Lower lobe of right lung (tissue), 2 donors: ENCODE measurements at regions not wholly inside any gene's neighbourhood (a gene's known extent, or its start where the extent isn't known, plus 50 kb on each side); places are given as distances from the start of the nearest gene placed in this dataset.
A peak's percentile ranks its signal among the peaks of the same experiment; 100 is the strongest.

Source experiments
- ATAC-seq, 2 donors: fragments of 200-7000 bp; cut with Tn5 transposase; one replicate each; pipeline ENCODE4 v1.9.1; 2020 to 2022; ENCODE audit warnings: mild to moderate bottlenecking in 2 of 2, moderate library complexity in 2 of 2
- DNase-seq: peaks from one replicate; pipeline ENCODE4 v3.0.0-alpha.2; 2020
- H3K27ac ChIP-seq: fragments of 200-600 bp; one replicate; pipeline ENCODE4 v1.8.0; 2022
- H3K27me3 ChIP-seq: fragments of 200-600 bp; one replicate; pipeline ENCODE4 v1.8.0; 2022; ENCODE audit warnings: low read depth
- H3K36me3 ChIP-seq: fragments of 200-600 bp; one replicate; pipeline ENCODE4 v1.8.0; 2022; ENCODE audit warnings: mild to moderate bottlenecking
- H3K4me1 ChIP-seq: fragments of 200-600 bp; one replicate; pipeline ENCODE4 v1.8.0; 2022
- H3K4me3 ChIP-seq: fragments of 200-600 bp; one replicate; pipeline ENCODE4 v1.8.0; 2022; ENCODE audit warnings: mild to moderate bottlenecking
- H3K9me3 ChIP-seq: fragments of 200-600 bp; one replicate; pipeline ENCODE4 v1.8.0; 2022
- intact Hi-C: fragments of 100-400 bp; cut with DNase I; formaldehyde crosslinking; loops from one replicate; pipeline ENCODE4 v1.11.0; 2022
- TF ChIP-seq, protein P1 (sequence below): fragments of 200-600 bp; IDR thresholded peaks from one replicate; pipeline ENCODE4 v1.8.0; 2022; ENCODE audit warnings: antibody characterized with exemption, mild to moderate bottlenecking
- donor health status: DM: no; HTN: yes; CAD: no; lungs with severe emphysema.

GRCh38 chr10:60576130-60577069 is 186.7 kb upstream of the ANK3 start:
- DNase-seq (no peak), ATAC-seq (no peak)
- no peaks in the 10 kb centered on the region for H3K36me3 ChIP-seq
- H3K27me3 ChIP-seq: no peaks in the 10 kb centered on the region
- H3K27ac ChIP-seq: no peak overlapping the region
- no peaks in the 10 kb centered on the region for H3K4me1 ChIP-seq
- no peak overlapping the region for H3K4me3 ChIP-seq
- no peaks in the 10 kb centered on the region for H3K9me3 ChIP-seq
- intact Hi-C loops: no loop called here
- TF ChIP-seq, protein P1, sequence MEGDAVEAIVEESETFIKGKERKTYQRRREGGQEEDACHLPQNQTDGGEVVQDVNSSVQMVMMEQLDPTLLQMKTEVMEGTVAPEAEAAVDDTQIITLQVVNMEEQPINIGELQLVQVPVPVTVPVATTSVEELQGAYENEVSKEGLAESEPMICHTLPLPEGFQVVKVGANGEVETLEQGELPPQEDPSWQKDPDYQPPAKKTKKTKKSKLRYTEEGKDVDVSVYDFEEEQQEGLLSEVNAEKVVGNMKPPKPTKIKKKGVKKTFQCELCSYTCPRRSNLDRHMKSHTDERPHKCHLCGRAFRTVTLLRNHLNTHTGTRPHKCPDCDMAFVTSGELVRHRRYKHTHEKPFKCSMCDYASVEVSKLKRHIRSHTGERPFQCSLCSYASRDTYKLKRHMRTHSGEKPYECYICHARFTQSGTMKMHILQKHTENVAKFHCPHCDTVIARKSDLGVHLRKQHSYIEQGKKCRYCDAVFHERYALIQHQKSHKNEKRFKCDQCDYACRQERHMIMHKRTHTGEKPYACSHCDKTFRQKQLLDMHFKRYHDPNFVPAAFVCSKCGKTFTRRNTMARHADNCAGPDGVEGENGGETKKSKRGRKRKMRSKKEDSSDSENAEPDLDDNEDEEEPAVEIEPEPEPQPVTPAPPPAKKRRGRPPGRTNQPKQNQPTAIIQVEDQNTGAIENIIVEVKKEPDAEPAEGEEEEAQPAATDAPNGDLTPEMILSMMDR: no peak

DNA sequence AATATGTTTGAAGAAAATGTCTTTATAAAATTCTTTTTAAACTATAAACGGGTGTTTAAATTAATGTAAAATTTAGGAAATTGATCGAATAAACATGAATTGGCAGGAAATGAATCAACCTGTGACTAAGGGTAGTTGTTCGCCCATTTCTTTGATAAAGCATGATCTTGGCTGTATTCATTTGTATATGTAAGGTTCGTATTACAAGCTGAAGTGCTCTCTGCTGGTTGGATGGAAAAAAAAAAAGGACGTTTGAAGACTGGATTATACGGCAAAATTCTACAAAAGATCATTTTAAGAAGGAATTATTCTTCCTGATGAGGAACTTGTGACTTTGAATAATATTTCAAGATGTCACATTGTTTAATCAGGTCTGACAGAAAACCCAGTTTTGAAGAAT is 185.4 kb upstream of the ANK3 start:
- no peak for DNase-seq
- intact Hi-C loops: no loop called here
- Histone ChIP-seq H3K4me3 (no peak overlapping the region), H3K9me3 (no peaks in the 10 kb centered on the region), H3K36me3 (no peaks in the 10 kb centered on the region), H3K27me3 (no peaks in the 10 kb centered on the region), H3K4me1 (no peaks in the 10 kb centered on the region), H3K27ac (no peak overlapping the region)
- TF ChIP-seq, protein P1: no peak
- ATAC-seq: no peak

- TF ChIP-seq, protein P1: no peak
- H3K4me3 ChIP-seq: no peak overlapping the region
- H3K36me3 ChIP-seq: no peaks in the 10 kb centered on the region
- intact Hi-C loops: no loop called here
- H3K27ac ChIP-seq: no peak overlapping the region
- no peaks in the 10 kb centered on the region for H3K4me1 ChIP-seq
- no peaks in the 10 kb centered on the region for H3K27me3 ChIP-seq
- DNase-seq: no peak
- H3K9me3 ChIP-seq: no peaks in the 10 kb centered on the region
- no peak for ATAC-seq
Measured at GRCh38 chr10:60574388-60574787, 184.7 kb upstream of the ANK3 start.

GRCh38 chr10:60573336-60573735 is 183.7 kb upstream of the ANK3 start:
- no peaks in the 10 kb centered on the region for H3K4me1 ChIP-seq
- no peak overlapping the region for H3K27ac ChIP-seq
- H3K27me3 ChIP-seq: no peaks in the 10 kb centered on the region
- no peak for DNase-seq
- H3K9me3 ChIP-seq: no peaks in the 10 kb centered on the region
- H3K4me3 ChIP-seq: no peak overlapping the region
- no peaks in the 10 kb centered on the region for H3K36me3 ChIP-seq
- intact Hi-C loops: no loop called here
- TF ChIP-seq, protein P1: no peak
- ATAC-seq: peak; percentile 52 to 61

DNA sequence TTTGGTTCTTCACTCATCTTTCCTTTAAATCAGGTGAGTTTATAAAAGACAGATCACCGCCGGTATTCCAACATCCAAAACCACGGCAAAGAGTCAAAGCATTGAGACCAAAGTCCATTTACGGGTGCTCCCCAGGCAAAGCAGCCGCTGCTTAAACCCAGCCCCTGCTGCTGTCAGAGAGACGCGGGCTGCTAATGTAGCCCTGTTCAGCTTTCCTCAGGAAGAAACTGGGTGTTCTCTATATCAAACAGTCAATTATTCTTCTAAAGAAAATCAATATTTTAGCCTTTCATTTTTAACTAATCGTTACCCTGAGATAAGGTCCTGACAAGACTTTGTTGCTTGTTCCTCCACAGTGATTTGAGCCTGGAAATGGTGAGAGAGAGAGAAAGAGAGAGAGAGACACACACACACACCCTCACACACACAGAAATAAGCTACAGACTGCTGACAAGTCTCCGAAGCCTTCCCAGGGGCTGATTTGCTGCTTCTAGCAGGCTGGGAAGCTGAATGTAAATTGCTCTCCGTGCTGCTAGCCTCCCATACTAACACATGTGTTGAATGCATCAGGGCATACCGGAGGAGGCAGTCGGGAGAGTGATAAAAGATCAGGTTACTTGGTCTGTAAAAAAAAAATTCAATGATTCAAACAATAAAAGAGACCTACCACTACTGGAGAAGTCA is 183.0 kb upstream of the ANK3 start:
- no peaks in the 10 kb centered on the region for H3K36me3 ChIP-seq
- intact Hi-C loops: no loop called here
- peak overlapping the region; percentile 31 for H3K4me3 ChIP-seq
- H3K27ac ChIP-seq: no peak overlapping the region
- no peaks in the 10 kb centered on the region for H3K4me1 ChIP-seq
- peak; percentile 37 to 48 for ATAC-seq
- TF ChIP-seq, protein P1: no peak
- no peaks in the 10 kb centered on the region for H3K27me3 ChIP-seq
- DNase-seq: no peak
- H3K9me3 ChIP-seq: no peaks in the 10 kb centered on the region
